ENCODE measurements at regions not wholly inside any gene's neighbourhood (a gene's known extent, or its start where the extent isn't known, plus 50 kb on each side); places are given as distances from the start of the nearest gene placed in this dataset.

DNA sequence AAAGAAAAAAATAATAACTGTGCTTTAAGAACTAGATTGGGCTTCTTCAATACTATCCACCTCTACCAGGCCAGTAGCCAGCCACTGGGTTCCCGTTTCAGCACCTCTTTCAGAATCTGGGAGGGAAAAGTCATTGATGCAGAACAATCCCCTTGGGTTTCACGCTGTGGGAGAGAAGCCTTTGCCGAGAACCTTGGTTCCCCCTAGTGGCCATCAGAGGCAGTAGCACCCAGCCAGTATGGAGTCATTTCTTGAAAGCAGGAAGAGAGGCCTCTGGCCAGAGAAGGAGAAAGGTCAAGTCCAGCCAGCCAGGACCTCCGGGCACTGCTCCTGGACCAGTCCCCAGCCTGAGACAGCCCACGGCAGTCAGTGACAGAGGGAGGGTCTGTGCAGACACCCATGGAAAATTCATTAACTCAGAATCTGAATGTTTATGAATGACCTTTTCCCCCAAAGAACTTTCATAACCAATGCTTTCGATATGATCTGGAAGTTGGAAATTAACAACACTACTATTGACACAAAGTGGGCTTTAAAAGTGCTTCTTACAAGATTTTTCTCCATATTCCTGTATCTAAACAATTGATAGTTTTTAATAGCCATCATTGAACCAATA, 51.2 kb upstream of the CDH5 start:
- peak in 3 of 6 experiments; percentile 11 to 46 (median 23) for DNase-seq

DNA sequence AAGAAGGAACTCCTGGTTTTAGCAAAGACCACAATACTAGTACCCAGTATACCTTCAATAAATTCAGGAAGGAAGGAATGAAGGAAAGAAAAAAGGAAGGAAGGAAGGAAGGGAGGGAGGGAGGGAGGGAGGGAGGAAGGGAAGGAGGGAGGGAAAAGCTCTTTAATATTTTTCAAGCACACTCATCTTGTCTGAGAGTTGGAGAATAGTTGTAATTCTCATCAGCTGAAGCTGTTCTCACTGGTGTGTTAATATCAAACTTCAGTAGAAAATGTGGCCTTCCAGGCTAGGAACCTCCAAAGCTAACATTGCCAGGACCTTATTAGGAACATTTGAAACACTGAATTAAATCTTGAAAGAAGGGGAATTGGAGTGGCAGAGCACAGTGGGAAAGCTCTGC, 55.2 kb upstream of the CDH5 start:
- DNase-seq = no peak

GRCh38 chr16:66309215-66309807, 57.2 kb upstream of the CDH5 start:
- no peak for DNase-seq

- DNase-seq = no peak
These were observed 58.4 kb upstream of the CDH5 start for GRCh38 chr16:66308096-66308495.

DNA sequence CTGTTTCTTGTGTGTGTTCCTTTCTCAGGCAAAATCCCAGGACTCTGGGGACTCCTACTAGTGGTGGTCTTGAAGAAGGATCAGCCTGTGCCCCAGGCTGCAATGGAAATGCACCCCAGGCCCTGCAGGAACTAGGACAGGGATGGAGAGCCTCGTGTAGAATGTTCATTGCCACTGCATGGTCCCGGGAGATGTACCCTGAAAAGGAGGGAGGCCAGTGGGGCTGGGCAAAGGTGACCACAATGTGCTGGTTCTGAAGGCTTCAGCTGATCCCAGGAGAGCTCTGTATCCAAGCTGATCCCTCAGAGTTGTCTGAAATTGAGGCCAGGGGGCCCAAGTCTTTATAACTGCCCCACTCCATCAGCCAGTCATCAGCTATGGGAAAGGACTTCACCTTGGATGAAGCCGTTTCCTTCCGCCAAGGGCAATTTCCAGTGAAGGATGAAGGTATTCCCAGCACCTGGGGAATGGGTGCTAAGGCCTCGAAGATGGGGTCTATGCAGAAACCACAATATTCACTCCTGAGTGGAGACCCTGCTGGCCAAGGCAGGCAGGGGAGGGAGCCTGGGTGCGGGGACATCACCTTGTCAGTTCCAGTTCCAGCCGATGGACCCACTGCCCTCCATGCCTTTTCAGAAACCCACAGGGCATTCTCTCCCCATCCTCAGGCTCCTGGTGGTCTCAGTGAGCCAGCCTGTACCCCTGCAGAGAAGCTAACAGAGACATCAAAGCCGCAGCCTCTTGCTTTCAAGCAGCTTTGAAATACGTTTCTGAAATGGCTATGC, 59.9 kb upstream of the CDH5 start:
- DNase-seq = no peak

DNA sequence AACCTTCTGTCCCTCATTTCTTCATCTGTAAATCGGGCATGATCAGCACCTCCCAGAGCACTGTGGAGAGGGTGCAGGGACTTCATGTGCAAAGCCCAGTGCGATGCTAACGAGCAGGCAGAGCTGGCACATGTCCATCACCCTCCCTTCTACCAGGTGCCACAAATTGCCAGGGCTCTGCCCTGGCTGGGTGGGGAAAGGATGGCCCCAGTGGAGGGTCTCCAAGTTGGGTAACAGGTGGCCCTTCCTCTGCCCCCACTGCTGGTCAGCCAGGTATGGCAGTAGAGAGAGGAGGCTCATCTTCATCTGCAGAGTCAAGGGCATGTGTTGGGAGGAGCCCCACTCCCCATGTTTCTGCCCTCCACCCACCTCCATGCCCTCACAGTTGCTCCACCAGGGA, 61.5 kb upstream of the CDH5 start:
- DNase-seq = no peak

DNA sequence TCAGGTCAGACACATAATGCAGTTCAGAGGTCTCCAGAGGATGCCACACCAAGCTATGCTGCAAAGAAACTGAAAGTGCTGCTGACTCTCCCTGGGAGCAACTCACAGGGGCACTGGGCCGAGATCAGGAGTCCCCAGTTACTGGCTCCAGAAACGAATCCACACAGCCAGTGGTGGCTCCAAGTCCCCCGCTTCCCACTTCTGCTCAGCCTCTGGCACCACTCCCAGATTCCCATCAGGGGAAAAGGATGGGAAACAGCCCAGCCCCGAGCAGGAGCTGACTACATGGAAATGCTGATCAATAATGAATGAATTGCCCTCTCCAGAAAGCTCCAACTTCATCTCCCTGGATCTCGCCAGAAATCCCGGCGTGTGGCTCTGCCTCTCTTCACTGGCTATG, 62.3 kb upstream of the CDH5 start:
- DNase-seq = no peak

DNA sequence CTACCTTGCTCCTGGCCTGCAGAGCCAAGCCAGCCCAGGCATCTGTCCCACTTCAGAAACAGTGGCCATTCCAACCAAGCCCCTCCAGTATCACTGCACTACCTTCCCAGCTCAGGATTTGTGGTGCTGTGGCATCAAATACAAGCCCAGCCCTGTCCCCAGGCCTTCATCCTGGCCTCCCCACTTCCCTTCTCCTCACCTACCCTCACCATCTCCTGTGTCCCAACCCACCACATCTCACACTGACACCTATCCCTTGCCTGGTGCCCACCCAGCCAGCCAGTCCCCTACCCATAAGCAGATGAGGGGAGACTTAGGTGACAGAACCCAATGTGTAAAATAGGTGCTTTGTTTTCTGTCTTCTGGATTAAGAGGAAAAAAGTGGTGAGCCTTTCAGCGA, 66.0 kb upstream of the CDH5 start:
- DNase-seq = no peak

DNA sequence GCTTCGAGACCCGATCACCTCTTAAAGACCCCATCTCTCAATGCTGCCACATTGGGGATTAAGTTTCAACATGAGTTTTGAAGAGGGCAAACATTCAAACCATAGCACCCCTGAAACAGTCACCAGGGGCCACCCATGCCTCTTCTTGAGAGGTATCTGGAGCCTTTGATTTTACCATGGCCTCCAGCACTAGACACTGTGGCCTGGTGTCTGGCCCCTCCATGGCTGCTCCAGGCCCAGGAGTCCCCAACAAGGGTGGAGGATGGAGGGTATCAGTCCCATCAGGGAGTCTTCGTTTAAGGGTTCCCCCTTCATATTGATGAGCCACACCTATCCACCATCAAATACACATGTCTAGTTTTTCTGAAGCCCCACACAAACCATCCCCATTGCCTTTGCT, 66.5 kb upstream of the CDH5 start:
- no peak for DNase-seq

DNA sequence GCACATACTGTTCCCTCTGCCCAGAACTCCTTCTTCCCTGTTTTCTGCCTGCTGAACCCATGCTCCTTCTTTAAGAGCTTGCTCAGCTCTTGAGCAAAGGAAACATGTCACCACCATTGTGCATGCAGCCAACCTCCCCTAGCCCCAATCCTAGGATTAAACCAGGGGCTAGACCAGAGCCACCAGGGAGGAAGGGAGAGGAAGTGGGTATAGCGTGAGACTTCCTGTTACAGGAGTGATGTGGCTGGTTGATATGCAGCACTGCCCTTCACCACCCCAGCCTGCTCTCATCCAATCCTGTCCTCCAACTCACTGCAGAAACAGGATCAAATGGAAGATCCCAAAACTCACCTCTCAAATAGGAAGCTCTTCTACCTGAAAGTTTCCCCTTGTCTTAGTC, 67.1 kb upstream of the CDH5 start:
- DNase-seq = no peak

- no peak for DNase-seq
These were observed 67.8 kb upstream of the CDH5 start for GRCh38 chr16:66298571-66299120.

GRCh38 chr16:66298006-66298405, 68.5 kb upstream of the CDH5 start:
- no peak for DNase-seq

DNA sequence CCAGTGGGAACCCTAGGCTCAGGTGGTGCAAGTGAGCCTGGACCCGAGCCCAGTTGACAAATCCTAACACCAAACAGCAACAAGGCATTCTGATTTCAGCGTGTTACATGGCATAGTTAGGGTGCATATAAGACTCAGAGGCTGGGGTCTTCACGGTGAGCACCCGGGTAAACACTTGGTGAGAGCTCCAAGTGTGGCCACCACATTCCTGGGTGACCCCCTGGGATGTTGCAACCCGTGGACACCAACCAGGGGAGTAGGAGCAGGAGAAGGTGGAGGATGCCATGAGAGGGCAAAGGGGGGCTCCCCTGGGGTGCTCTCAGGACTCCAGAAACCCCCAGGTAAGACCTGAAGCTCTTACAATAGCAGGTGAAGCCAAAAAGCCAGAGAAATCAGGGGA, 69.9 kb upstream of the CDH5 start:
- DNase-seq = no peak

GRCh38 chr16:66295761-66296546, 70.5 kb upstream of the CDH5 start:
- no peak for DNase-seq

DNA sequence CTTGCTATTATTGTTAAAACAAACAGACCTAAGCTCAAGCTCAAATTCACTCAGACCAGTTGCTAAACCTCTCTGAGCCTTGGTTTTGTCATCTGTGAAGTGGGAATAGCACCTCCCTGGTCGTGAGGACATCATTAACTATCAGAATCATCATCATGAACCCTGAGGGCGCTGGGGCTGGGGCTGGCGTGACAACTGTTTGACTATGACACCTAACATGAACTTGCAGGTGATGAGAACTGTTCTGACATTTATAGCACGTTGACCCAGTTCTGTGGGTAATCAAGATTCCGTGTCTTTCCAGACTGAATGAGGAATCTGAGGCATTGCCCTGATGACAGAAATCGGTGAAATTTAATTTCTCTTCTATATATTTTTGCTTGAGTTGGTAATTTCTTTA, 71.3 kb upstream of the CDH5 start:
- DNase-seq = no peak

- DNase-seq = no peak
These were observed 72.0 kb upstream of the CDH5 start for GRCh38 chr16:66294507-66294906.

DNA sequence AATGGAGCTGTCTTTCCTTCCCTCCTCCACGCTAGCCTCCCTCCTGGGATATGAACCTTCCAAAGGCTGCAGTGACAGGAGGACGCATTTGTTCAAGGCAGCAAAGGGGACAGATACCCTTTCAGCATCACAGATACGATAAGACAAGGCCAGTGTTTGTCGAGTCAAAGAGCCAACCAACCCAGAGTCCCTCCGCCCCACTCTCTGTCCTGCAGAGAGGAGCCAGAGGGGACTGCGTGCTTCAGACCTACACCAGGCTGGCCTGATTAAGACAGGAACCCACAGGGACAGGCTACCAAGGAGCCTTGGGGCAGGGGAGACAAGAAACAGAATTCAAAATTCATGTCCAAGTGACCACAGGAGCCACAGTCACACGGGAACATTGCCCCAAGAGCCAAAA, 72.6 kb upstream of the CDH5 start:
- no peak for DNase-seq

GRCh38 chr16:66293207-66293735, 73.2 kb upstream of the CDH5 start:
- no peak for DNase-seq

GRCh38 chr16:66292241-66292935, 74.1 kb upstream of the CDH5 start:
- DNase-seq = no peak

GRCh38 chr16:66291833-66292232, 74.7 kb upstream of the CDH5 start:
- no peak for DNase-seq

- DNase-seq = no peak
These were observed 76.1 kb upstream of the CDH5 start for GRCh38 chr16:66290431-66290830.

DNA sequence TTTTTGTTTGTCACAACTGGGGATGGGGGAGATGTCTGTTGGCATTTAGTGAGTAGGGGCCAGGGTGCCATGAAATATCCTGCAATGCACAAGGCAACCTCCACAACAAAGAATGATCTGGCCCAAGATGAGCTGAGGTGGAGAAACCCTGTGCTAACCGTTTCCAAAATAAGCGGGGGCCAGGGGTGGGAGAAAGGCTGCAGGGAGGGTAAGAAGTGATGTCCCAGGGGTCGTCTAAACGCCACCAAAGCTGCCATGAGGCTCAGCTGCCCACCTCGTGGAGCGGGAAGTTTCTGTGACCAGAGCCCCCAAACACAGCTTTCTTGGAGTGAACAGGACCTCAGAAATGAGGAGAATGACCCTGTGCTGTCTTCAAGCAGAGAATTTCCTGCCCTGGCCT, 76.5 kb upstream of the CDH5 start:
- DNase-seq = no peak
